ENCODE measurements at regions not wholly inside any gene's neighbourhood (a gene's known extent, or its start where the extent isn't known, plus 50 kb on each side); places are given as distances from the start of the nearest gene placed in this dataset.

GRCh38 chr6:8525370-8525769 lies 90.0 kb upstream of the SLC35B3 start:
- Histone ChIP-seq H3K4me1 (ENCODE audit: control insufficient read depth, insufficient read depth, low read length) (no peaks in the 10 kb centered on the region), H3K56ac (ENCODE audit: extremely low read depth, insufficient read depth, low read length) (no peak overlapping the region), H3K4me3 (ENCODE audit: insufficient read depth, low read depth, low read length) (no peak overlapping the region), H3K4me2 (ENCODE audit: low read depth, low read length) (no peak overlapping the region), H3K4ac (ENCODE audit: low read depth, low read length) (no peak overlapping the region), H2BK5ac (ENCODE audit: low read depth, low read length, poor library complexity, severe bottlenecking) (no peak overlapping the region), H3K9ac (ENCODE audit: low read depth, low read length) (no peak overlapping the region), H3K79me1 (ENCODE audit: low read depth in 1 of 2, low read length in 2 of 2) (no peaks in the 10 kb centered on the region), H3K23ac (ENCODE audit: low read depth, low read length) (no peak overlapping the region), H4K8ac (ENCODE audit: low read depth in 2 of 2, low read length in 2 of 2) (no peak overlapping the region), H3K18ac (ENCODE audit: low read depth, low read length) (no peak overlapping the region), H4K91ac (ENCODE audit: insufficient read depth, low read depth, low read length) (no peak overlapping the region), H4K5ac (ENCODE audit: low read depth, low read length) (no peak overlapping the region), H3K27me3 (ENCODE audit: control insufficient read depth, insufficient read depth, low read length) (no peaks in the 10 kb centered on the region), H2AK9ac (replicated peaks; ENCODE audit: low read depth, low read length, poor library complexity) (no peak overlapping the region), H2BK20ac (ENCODE audit: low read depth, low read length) (no peak overlapping the region), H3K9me1 (ENCODE audit: insufficient read depth, low read length) (no peaks in the 10 kb centered on the region), H3K27ac (ENCODE audit: insufficient read depth, low read length) (no peak overlapping the region), H3K14ac (replicated peaks; ENCODE audit: low read depth, low read length) (no peak overlapping the region), H2BK120ac (ENCODE audit: low read depth, low read length) (no peak overlapping the region), H4K20me1 (ENCODE audit: insufficient read depth, low read length) (no peaks in the 10 kb centered on the region), H2AFZ (replicated peaks; ENCODE audit: low read length, poor library complexity) (no peak overlapping the region), H3K9me3 (ENCODE audit: control insufficient read depth, insufficient read depth, low read length) (peaks cover 3% of the 10 kb centered on the region), H2AK5ac (ENCODE audit: low read depth, low read length) (no peak overlapping the region), H3K36me3 (ENCODE audit: control insufficient read depth, insufficient read depth, low read length) (no peaks in the 10 kb centered on the region), H2BK15ac (ENCODE audit: low read depth, low read length) (no peak overlapping the region)
- ATAC-seq (ENCODE audit: low read depth) (no peak), DNase-seq (no peak)
- POLR2A ChIA-PET (ENCODE audit: unreplicated experiment) = no interaction called here
- TF ChIP-seq MXI1 (IDR thresholded peaks at IDR 0.05; ENCODE audit: borderline replicate concordance, low read depth, low read length) (no peak), RCOR1 (IDR thresholded peaks at IDR 0.05; ENCODE audit: insufficient replicate concordance, low read length) (no peak), CHD1 (IDR thresholded peaks at IDR 0.05; ENCODE audit: low read depth, low read length) (no peak), NFE2L2 (IDR thresholded peaks at IDR 0.05; ENCODE audit: low read depth, low read length) (no peak), RAD21 (IDR thresholded peaks at IDR 0.05; ENCODE audit: low read length) (no peak), CTCF (conservative IDR thresholded peaks at IDR 0.05; ENCODE audit: low read depth, low read length) (no peak), MAZ (IDR thresholded peaks at IDR 0.05; ENCODE audit: borderline replicate concordance, low read depth, low read length) (no peak), SMC3 (IDR thresholded peaks at IDR 0.05; ENCODE audit: low read depth, low read length) (no peak), FOS (IDR thresholded peaks at IDR 0.05; ENCODE audit: low read depth, low read length) (no peak), POLR2A (IDR thresholded peaks at IDR 0.05; ENCODE audit: low read depth, low read length) (no peak), BHLHE40 (IDR thresholded peaks at IDR 0.05; ENCODE audit: low read depth, low read length) (no peak), RFX5 (IDR thresholded peaks at IDR 0.05; ENCODE audit: low read depth, low read length) (no peak), MAFK (IDR thresholded peaks at IDR 0.05; ENCODE audit: low read depth, low read length) (no peak), CEBPB (IDR thresholded peaks at IDR 0.05; ENCODE audit: low read depth, low read length) (no peak)
- TF ChIP-seq, protein P1, sequence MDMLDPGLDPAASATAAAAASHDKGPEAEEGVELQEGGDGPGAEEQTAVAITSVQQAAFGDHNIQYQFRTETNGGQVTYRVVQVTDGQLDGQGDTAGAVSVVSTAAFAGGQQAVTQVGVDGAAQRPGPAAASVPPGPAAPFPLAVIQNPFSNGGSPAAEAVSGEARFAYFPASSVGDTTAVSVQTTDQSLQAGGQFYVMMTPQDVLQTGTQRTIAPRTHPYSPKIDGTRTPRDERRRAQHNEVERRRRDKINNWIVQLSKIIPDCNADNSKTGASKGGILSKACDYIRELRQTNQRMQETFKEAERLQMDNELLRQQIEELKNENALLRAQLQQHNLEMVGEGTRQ (IDR thresholded peaks at IDR 0.05; ENCODE audit: low read depth, low read length) = no peak
- TF ChIP-seq, protein P2, sequence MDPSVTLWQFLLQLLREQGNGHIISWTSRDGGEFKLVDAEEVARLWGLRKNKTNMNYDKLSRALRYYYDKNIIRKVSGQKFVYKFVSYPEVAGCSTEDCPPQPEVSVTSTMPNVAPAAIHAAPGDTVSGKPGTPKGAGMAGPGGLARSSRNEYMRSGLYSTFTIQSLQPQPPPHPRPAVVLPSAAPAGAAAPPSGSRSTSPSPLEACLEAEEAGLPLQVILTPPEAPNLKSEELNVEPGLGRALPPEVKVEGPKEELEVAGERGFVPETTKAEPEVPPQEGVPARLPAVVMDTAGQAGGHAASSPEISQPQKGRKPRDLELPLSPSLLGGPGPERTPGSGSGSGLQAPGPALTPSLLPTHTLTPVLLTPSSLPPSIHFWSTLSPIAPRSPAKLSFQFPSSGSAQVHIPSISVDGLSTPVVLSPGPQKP (IDR thresholded peaks at IDR 0.05; ENCODE audit: borderline replicate concordance, low read depth, low read length) = no peak
- in situ Hi-C loops (cut with MboI; ENCODE audit: low sequenced_read_pairs) = no loop called here
- no TSS peak for BruUV-seq (replicated peaks)
- dilution Hi-C loops (cut with HindIII; ENCODE audit: low sequenced_read_pairs, unreplicated experiment) = no loop called here
- WGBS, 2 experiments (ENCODE audit: extremely low coverage in 2 of 2, insufficient read length in 1 of 2) = no CpG with 5 or more reads among the region's 1 CpG
- intact Hi-C loops (cut with micrococcal nuclease) = no loop called here
- CTCF ChIA-PET = interaction anchor here (0.6 kb wide), 1 partner anchor 19 kb away, joined by 3 read pairs; no protein-coding TSS in a partner anchor
